ENCODE measurements at regions not wholly inside any gene's neighbourhood (a gene's known extent, or its start where the extent isn't known, plus 50 kb on each side); places are given as distances from the start of the nearest gene placed in this dataset.
"Not testable (repeated sequence)": the region's sequence is repeated elsewhere in the genome, so short reads cannot be mapped to it uniquely, and the experiment has no call there.

DNA sequence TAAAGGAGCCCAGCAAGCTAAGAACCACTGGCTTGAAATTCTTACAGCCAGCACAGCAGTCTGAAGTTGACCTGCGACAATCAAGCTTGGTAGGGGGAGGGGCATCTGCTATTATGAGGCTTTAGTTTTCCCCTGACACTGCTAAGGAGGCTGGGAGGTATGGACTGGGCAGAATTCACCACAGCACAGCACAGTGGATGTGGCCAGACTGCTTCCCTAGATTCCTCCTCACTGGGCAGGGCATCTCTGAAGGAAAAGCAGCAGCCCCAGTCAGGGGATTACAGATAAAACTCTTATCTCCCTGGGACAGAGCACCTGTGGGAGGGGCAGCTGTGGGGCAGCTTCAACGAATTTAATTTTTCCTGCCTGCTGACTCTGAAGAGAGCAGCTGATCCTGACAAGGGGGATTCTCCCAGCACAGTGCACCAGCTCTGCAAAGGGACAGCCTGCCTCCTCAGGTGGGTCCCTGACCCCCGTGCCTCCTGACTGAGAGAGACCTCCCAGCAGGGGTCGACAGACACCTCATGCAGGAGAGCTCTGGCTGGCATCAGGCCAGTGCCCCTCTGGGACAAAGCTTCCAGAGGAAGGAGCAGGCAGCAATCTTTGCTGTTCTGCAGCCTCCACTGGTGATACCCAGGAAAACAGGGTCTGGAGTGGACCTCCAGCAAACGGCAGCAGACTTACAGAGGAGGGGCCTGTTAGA is 71.6 kb upstream of the CARMIL1 start:
- TF ChIP-seq, protein P1, sequence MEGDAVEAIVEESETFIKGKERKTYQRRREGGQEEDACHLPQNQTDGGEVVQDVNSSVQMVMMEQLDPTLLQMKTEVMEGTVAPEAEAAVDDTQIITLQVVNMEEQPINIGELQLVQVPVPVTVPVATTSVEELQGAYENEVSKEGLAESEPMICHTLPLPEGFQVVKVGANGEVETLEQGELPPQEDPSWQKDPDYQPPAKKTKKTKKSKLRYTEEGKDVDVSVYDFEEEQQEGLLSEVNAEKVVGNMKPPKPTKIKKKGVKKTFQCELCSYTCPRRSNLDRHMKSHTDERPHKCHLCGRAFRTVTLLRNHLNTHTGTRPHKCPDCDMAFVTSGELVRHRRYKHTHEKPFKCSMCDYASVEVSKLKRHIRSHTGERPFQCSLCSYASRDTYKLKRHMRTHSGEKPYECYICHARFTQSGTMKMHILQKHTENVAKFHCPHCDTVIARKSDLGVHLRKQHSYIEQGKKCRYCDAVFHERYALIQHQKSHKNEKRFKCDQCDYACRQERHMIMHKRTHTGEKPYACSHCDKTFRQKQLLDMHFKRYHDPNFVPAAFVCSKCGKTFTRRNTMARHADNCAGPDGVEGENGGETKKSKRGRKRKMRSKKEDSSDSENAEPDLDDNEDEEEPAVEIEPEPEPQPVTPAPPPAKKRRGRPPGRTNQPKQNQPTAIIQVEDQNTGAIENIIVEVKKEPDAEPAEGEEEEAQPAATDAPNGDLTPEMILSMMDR (conservative IDR thresholded peaks at IDR 0.05 in 1 of 2, IDR thresholded peaks at IDR 0.05 in 1 of 2; ENCODE audit: extremely low read depth in 1 of 2, insufficient read depth in 1 of 2, low read depth in 1 of 2, low read length in 2 of 2), result not testable (repeated sequence)
- not testable (repeated sequence) for TF ChIP-seq EZH2 (IDR thresholded peaks at IDR 0.05; ENCODE audit: borderline replicate concordance, low read length)
